IMR-90 (cell line): ENCODE measurements at regions not wholly inside any gene's neighbourhood (a gene's known extent, or its start where the extent isn't known, plus 50 kb on each side); places are given as distances from the start of the nearest gene placed in this dataset.

Experiments used
- ATAC-seq: fragments of 200-7000 bp; cut with Tn5 transposase; 2 replicates; pipeline ENCODE4 v1.9.1; 2020; ENCODE audit warnings: low read depth, mild to moderate bottlenecking, moderate library complexity
- BruUV-seq: library from RNA; stranded (reverse); fragments of 400-500 nt; replicated peaks from 2 replicates; lab custom pipeline; 2021; lab: Mats Ljungman, UMichigan
- CTCF ChIA-PET: fragments of 300-600 bp; formaldehyde crosslinking; extraction: SDS; loops from one replicate; lab custom pipeline; 2021; ENCODE audit warnings: antibody characterized with exemption; lab: Yijun Ruan, JAX
- POLR2A ChIA-PET: fragments of 300-600 bp; sonication (Branson Sonifier 250); formaldehyde crosslinking; loops from one replicate; lab custom pipeline; 2022; ENCODE audit warnings: antibody characterized with exemption; ENCODE audit not compliant: unreplicated experiment; lab: Charles Lee
- DNase-seq: peaks from one replicate; pipeline ENCODE4 v3.0.0; 2013
- H2AFZ ChIP-seq: replicated peaks from 2 replicates; pipeline ENCODE3; 2013; ENCODE audit warnings: low read length, mild to moderate bottlenecking; ENCODE audit not compliant: poor library complexity
- H2AK5ac ChIP-seq: 2 replicates; pipeline ENCODE4 v1.6.1; 2013; ENCODE audit warnings: low read depth, low read length, inconsistent platforms
- H2AK9ac ChIP-seq: replicated peaks from 2 replicates; pipeline ENCODE3; 2013; ENCODE audit warnings: mild to moderate bottlenecking, low read depth, low read length, moderate library complexity; ENCODE audit not compliant: poor library complexity
- H2BK120ac ChIP-seq: 2 replicates; pipeline ENCODE4 v1.6.1; 2013; ENCODE audit warnings: low read depth, low read length, inconsistent platforms
- H2BK15ac ChIP-seq: 3 replicates; pipeline ENCODE4 v1.6.1; 2013; ENCODE audit warnings: low read depth, low read length, inconsistent platforms
- H2BK20ac ChIP-seq: 2 replicates; pipeline ENCODE4 v1.6.1; 2013; ENCODE audit warnings: low read depth, mild to moderate bottlenecking, inconsistent platforms, low read length, moderate library complexity
- H2BK5ac ChIP-seq: 2 replicates; pipeline ENCODE4 v1.6.1; 2013; ENCODE audit warnings: mild to moderate bottlenecking, low read depth, low read length, inconsistent platforms; ENCODE audit not compliant: poor library complexity, severe bottlenecking
- H3K14ac ChIP-seq: replicated peaks from 2 replicates; pipeline ENCODE4 v1.6.1; 2013; ENCODE audit warnings: low read depth, low read length, inconsistent platforms
- H3K18ac ChIP-seq: 2 replicates; pipeline ENCODE4 v1.6.1; 2013; ENCODE audit warnings: low read depth, low read length, control low read depth
- H3K23ac ChIP-seq: 2 replicates; pipeline ENCODE4 v1.6.1; 2013; ENCODE audit warnings: low read depth, low read length, inconsistent platforms
- H3K27ac ChIP-seq: 2 replicates; pipeline ENCODE4 v1.5.1; 2013; ENCODE audit warnings: mild to moderate bottlenecking, control low read depth, low read length; ENCODE audit not compliant: insufficient read depth
- H3K27me3 ChIP-seq: 2 replicates; pipeline ENCODE4 v1.6.1; 2013; ENCODE audit warnings: low read length; ENCODE audit not compliant: control insufficient read depth, insufficient read depth
- H3K36me3 ChIP-seq: 2 replicates; pipeline ENCODE4 v1.6.1; 2013; ENCODE audit warnings: low read length, mixed read lengths; ENCODE audit not compliant: control insufficient read depth, insufficient read depth
- H3K4ac ChIP-seq: 2 replicates; pipeline ENCODE4 v1.6.1; 2013; ENCODE audit warnings: low read depth, low read length, inconsistent platforms
- H3K4me1 ChIP-seq: 2 replicates; pipeline ENCODE4 v1.6.1; 2013; ENCODE audit warnings: low read length, mixed read lengths; ENCODE audit not compliant: control insufficient read depth, insufficient read depth
- H3K4me2 ChIP-seq: 2 replicates; pipeline ENCODE4 v1.6.1; 2013; ENCODE audit warnings: low read depth, mild to moderate bottlenecking, control low read depth, low read length, moderate library complexity
- H3K4me3 ChIP-seq: 2 replicates; pipeline ENCODE4 v1.5.1; 2013; ENCODE audit warnings: low read depth, mild to moderate bottlenecking, control low read depth, low read length, moderate library complexity; ENCODE audit not compliant: insufficient read depth
- H3K56ac ChIP-seq: 2 replicates; pipeline ENCODE4 v1.6.1; 2013; ENCODE audit warnings: low read length, inconsistent platforms; ENCODE audit not compliant: insufficient read depth; ENCODE audit errors: extremely low read depth
- H3K79me1 ChIP-seq, 2 experiments: 2 replicates each; pipeline ENCODE4 v1.6.1; 2013; ENCODE audit warnings: low read length in 2 of 2, inconsistent platforms in 1 of 2, low read depth in 1 of 2
- H3K9ac ChIP-seq: 2 replicates; pipeline ENCODE4 v1.6.1; 2013; ENCODE audit warnings: low read depth, low read length, control low read depth
- H3K9me1 ChIP-seq: 2 replicates; pipeline ENCODE4 v1.6.1; 2013; ENCODE audit warnings: low read length, inconsistent platforms; ENCODE audit not compliant: insufficient read depth
- H3K9me3 ChIP-seq: 2 replicates; pipeline ENCODE4 v1.6.1; 2013; ENCODE audit warnings: low read length; ENCODE audit not compliant: control insufficient read depth, insufficient read depth
- H4K20me1 ChIP-seq: 2 replicates; pipeline ENCODE4 v1.6.1; 2013; ENCODE audit warnings: low read length, inconsistent platforms; ENCODE audit not compliant: insufficient read depth
- H4K5ac ChIP-seq: 2 replicates; pipeline ENCODE4 v1.6.1; 2013; ENCODE audit warnings: mild to moderate bottlenecking, low read depth, low read length, control low read depth
- H4K8ac ChIP-seq, 2 experiments: 2 replicates each; pipeline ENCODE4 v1.6.1; 2013; ENCODE audit warnings: low read depth in 2 of 2, low read length in 2 of 2, control low read depth in 1 of 2, inconsistent platforms in 1 of 2
- H4K91ac ChIP-seq: 2 replicates; pipeline ENCODE4 v1.6.1; 2013; ENCODE audit warnings: low read depth, low read length, inconsistent platforms; ENCODE audit not compliant: insufficient read depth
- BHLHE40 ChIP-seq: fragments of 150-350 bp; IDR thresholded peaks from 2 replicates; pipeline ENCODE4 v1.6.1; 2016; ENCODE audit warnings: mild to moderate bottlenecking, low read depth, low read length
- CEBPB ChIP-seq: IDR thresholded peaks from 2 replicates; pipeline ENCODE4 v1.6.1; 2012; ENCODE audit warnings: low read depth, low read length, improper control_type of control experiment
- CHD1 ChIP-seq: IDR thresholded peaks from 2 replicates; pipeline ENCODE4 v1.6.1; 2012; ENCODE audit warnings: low read depth, low read length, improper control_type of control experiment
- CTCF ChIP-seq: conservative IDR thresholded peaks from 2 replicates; pipeline ENCODE4 v1.5.1; 2012; ENCODE audit warnings: mild to moderate bottlenecking, low read depth, low read length, improper control_type of control experiment
- ELK1 ChIP-seq: fragments of 150-350 bp; IDR thresholded peaks from 2 replicates; pipeline ENCODE4 v1.6.1; 2016; ENCODE audit warnings: low read depth, mild to moderate bottlenecking, low read length, moderate library complexity, borderline replicate concordance
- FOS ChIP-seq: fragments of 150-350 bp; IDR thresholded peaks from 2 replicates; pipeline ENCODE4 v1.6.1; 2016; ENCODE audit warnings: low read depth, low read length
- MAFK ChIP-seq: IDR thresholded peaks from 2 replicates; pipeline ENCODE4 v1.6.1; 2012; ENCODE audit warnings: low read depth, low read length, improper control_type of control experiment
- MAZ ChIP-seq: IDR thresholded peaks from 2 replicates; pipeline ENCODE4 v1.6.1; 2012; ENCODE audit warnings: low read depth, mild to moderate bottlenecking, low read length, improper control_type of control experiment, moderate library complexity, borderline replicate concordance
- MXI1 ChIP-seq: IDR thresholded peaks from 2 replicates; pipeline ENCODE4 v1.6.1; 2012; ENCODE audit warnings: low read depth, mild to moderate bottlenecking, low read length, moderate library complexity, borderline replicate concordance
- POLR2A ChIP-seq: IDR thresholded peaks from 2 replicates; pipeline ENCODE4 v1.6.1; 2012; ENCODE audit warnings: mild to moderate bottlenecking, low read depth, low read length
- RAD21 ChIP-seq: IDR thresholded peaks from 2 replicates; pipeline ENCODE4 v1.6.1; 2012; ENCODE audit warnings: low read length, improper control_type of control experiment
- RCOR1 ChIP-seq: IDR thresholded peaks from 2 replicates; pipeline ENCODE4 v1.6.1; 2012; ENCODE audit warnings: mild to moderate bottlenecking, low read length, improper control_type of control experiment; ENCODE audit not compliant: insufficient replicate concordance
- RFX5 ChIP-seq: IDR thresholded peaks from 2 replicates; pipeline ENCODE4 v1.8.0; 2012; ENCODE audit warnings: low read depth, mild to moderate bottlenecking, low read length, moderate library complexity
- SMC3 ChIP-seq: fragments of 150-350 bp; IDR thresholded peaks from 2 replicates; pipeline ENCODE4 v1.6.1; 2016; ENCODE audit warnings: low read depth, mild to moderate bottlenecking, antibody characterized with exemption, low read length, moderate library complexity
- WGBS, 2 experiments: methylation state at CpG; one replicate each; pipeline versions ENCODE4 v1.1.5 to v1.1.7; 2013; ENCODE audit warnings: missing lambda C conversion rate in 2 of 2; ENCODE audit not compliant: insufficient read length in 1 of 2; ENCODE audit errors: extremely low coverage in 2 of 2; 5-methylcytosine and 5-hydroxymethylcytosine counted together
- dilution Hi-C: fragments of 300-500 bp; cut with HindIII; formaldehyde crosslinking; loops from one replicate; pipeline ENCODE4 v1.14.3; 2018; ENCODE audit warnings: low sequenced_read_pairs; ENCODE audit not compliant: unreplicated experiment
- in situ Hi-C: fragments of 300-500 bp; cut with MboI; formaldehyde crosslinking; loops from 3 replicates; pipeline ENCODE4 v1.14.3; 2019; ENCODE audit warnings: low sequenced_read_pairs, inconsistent platforms, mixed read lengths
- intact Hi-C: fragments of 100-400 bp; cut with micrococcal nuclease; formaldehyde crosslinking; loops from 2 replicates; pipeline ENCODE4 v1.10.0; 2022
- TF ChIP-seq, protein P1 (sequence below): fragments of 150-350 bp; IDR thresholded peaks from 2 replicates; pipeline ENCODE4 v1.6.1; 2017; ENCODE audit warnings: mild to moderate bottlenecking, antibody characterized with exemption, low read length, low read depth

GRCh38 chr16:9351841-9352434 lies 260.5 kb downstream of the HAPSTR1 start:
- WGBS, 2 experiments, result no CpG with 5 or more reads among the region's 1 CpG
- in situ Hi-C loops, result no loop called here
- ATAC-seq, result no peak

More at GRCh38 chr16:9351841-9352434, 260.5 kb downstream of the HAPSTR1 start:
- peaks cover 8% of the 10 kb centered on the region; the same call in 1 of the 2 replicates for H3K9me3 ChIP-seq
- no peaks in the 10 kb centered on the region for H3K27me3 ChIP-seq
- POLR2A ChIA-PET, result no interaction called here
- no peak overlapping the region for H4K5ac ChIP-seq
- H4K91ac ChIP-seq, result no peak overlapping the region
- DNase-seq, result no peak
- intact Hi-C loops, result no loop called here
- H2AFZ ChIP-seq, result no peak overlapping the region
- H2BK20ac ChIP-seq, result no peak overlapping the region
- H4K20me1 ChIP-seq, result no peaks in the 10 kb centered on the region
- no peaks in the 10 kb centered on the region for H3K4me1 ChIP-seq
- H2BK5ac ChIP-seq, result no peak overlapping the region
- no peak overlapping the region for H3K4me2 ChIP-seq
- no peaks in the 10 kb centered on the region for H3K9me1 ChIP-seq
- no peak overlapping the region for H3K27ac ChIP-seq
- dilution Hi-C loops, result no loop called here
- H2AK5ac ChIP-seq, result no peak overlapping the region
- H3K9ac ChIP-seq, result no peak overlapping the region
- H3K14ac ChIP-seq, result no peak overlapping the region
- H3K23ac ChIP-seq, result no peak overlapping the region
- H3K79me1 ChIP-seq, result no peaks in the 10 kb centered on the region
- no peak overlapping the region for H3K4ac ChIP-seq
- BruUV-seq, result no TSS peak
- no peak overlapping the region for H2BK120ac ChIP-seq
- H2BK15ac ChIP-seq, result no peak overlapping the region
- H3K56ac ChIP-seq, result no peak overlapping the region
- H3K36me3 ChIP-seq, result no peaks in the 10 kb centered on the region
- TF ChIP-seq BHLHE40, result no peak
- no peak for TF ChIP-seq CTCF
- no peak for TF ChIP-seq CHD1
- TF ChIP-seq RCOR1, result no peak
- TF ChIP-seq POLR2A, result no peak
- TF ChIP-seq RFX5, result no peak
- TF ChIP-seq ELK1, result no peak
- no peak for TF ChIP-seq MAZ
- TF ChIP-seq, protein P1, sequence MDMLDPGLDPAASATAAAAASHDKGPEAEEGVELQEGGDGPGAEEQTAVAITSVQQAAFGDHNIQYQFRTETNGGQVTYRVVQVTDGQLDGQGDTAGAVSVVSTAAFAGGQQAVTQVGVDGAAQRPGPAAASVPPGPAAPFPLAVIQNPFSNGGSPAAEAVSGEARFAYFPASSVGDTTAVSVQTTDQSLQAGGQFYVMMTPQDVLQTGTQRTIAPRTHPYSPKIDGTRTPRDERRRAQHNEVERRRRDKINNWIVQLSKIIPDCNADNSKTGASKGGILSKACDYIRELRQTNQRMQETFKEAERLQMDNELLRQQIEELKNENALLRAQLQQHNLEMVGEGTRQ, result no peak
- no peak for TF ChIP-seq MXI1
- no peak for TF ChIP-seq MAFK
- no peak for TF ChIP-seq RAD21
- no peak for TF ChIP-seq SMC3
- no peak for TF ChIP-seq CEBPB
- TF ChIP-seq FOS, result no peak
- H4K8ac ChIP-seq, result no peak overlapping the region
- no peak overlapping the region for H2AK9ac ChIP-seq
- no peak overlapping the region for H3K18ac ChIP-seq
- no peak overlapping the region for H3K4me3 ChIP-seq
- CTCF ChIA-PET, result no interaction called here
